ENCODE measurements at regions not wholly inside any gene's neighbourhood (a gene's known extent, or its start where the extent isn't known, plus 50 kb on each side); places are given as distances from the start of the nearest gene placed in this dataset.

DNA sequence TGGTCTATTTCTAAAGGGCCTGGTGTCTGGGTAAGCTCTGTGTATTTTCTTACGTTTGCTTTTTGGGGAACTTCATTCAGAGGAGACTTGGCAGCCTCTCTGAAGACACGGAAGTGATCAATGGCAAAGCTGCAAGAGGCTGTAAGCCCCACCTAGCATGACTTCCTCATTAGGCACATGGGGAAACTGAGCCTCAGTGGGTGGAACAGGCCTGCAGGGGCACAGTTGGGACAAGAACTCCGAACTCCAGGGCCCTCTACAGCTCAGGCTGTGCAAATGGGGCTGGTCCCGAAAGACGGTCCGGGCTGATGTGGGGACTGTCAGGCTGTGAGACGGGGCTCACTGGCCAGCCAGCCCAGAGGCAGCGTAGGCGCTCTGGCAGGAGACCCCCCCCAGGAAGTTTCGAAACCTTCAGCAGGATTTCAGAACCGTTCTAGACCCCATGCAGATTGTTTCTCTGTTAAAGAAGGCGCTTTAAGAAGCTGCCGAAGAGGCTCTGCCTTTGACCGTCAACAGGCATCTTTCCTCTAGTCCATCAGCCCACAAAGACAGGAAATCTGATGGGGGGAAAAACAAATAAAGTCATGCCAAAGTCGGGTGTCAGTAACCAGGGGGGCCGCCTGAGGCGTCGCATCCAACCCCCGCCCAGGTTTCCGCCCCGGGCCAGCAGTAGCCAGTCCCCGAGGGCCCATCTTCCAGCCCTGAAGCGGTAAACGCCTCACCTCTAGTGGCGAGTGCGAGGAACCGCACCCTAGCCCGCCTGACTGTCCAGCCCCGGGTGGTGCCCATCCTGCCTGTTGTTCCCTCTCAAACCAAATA, 79.8 kb upstream of the TBC1D3K start:
- TF ChIP-seq, protein P1, sequence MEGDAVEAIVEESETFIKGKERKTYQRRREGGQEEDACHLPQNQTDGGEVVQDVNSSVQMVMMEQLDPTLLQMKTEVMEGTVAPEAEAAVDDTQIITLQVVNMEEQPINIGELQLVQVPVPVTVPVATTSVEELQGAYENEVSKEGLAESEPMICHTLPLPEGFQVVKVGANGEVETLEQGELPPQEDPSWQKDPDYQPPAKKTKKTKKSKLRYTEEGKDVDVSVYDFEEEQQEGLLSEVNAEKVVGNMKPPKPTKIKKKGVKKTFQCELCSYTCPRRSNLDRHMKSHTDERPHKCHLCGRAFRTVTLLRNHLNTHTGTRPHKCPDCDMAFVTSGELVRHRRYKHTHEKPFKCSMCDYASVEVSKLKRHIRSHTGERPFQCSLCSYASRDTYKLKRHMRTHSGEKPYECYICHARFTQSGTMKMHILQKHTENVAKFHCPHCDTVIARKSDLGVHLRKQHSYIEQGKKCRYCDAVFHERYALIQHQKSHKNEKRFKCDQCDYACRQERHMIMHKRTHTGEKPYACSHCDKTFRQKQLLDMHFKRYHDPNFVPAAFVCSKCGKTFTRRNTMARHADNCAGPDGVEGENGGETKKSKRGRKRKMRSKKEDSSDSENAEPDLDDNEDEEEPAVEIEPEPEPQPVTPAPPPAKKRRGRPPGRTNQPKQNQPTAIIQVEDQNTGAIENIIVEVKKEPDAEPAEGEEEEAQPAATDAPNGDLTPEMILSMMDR (conservative IDR thresholded peaks at IDR 0.05; ENCODE audit: low read depth, low read length), result peak; percentile 43
- no peak for TF ChIP-seq EZH2 (IDR thresholded peaks at IDR 0.05; ENCODE audit: borderline replicate concordance, low read depth, low read length, poor library complexity, severe bottlenecking)

Measured in A673 (cell line).